ENCODE measurements at regions not wholly inside any gene's neighbourhood (a gene's known extent, or its start where the extent isn't known, plus 50 kb on each side); places are given as distances from the start of the nearest gene placed in this dataset.

GRCh38 chr9:20284601-20285289 is 337.6 kb downstream of the MLLT3 start:
- H3K27ac ChIP-seq = no peak overlapping the region
- WGBS = 63% methylated on average over 3 of the region's 3 CpGs

GRCh38 chr9:20280330-20280729 is 342.0 kb downstream of the MLLT3 start:
- Histone ChIP-seq H3K27ac (no peak overlapping the region), H3K9me3 (no peaks in the 10 kb centered on the region), H3K4me1 (replicated peaks) (no peaks in the 10 kb centered on the region), H3K4me3 (no peak overlapping the region), H3K27me3 (replicated peaks; ENCODE audit: insufficient read depth) (no peaks in the 10 kb centered on the region), H3K36me3 (no peaks in the 10 kb centered on the region)
- TF ChIP-seq CTCF (IDR thresholded peaks at IDR 0.05) (no peak), POLR2A (IDR thresholded peaks at IDR 0.05) (no peak), POLR2AphosphoS5 (IDR thresholded peaks at IDR 0.05) (no peak)
- DNase-seq (ENCODE audit: low spot score) = no peak
- intact Hi-C loops (cut with DNase I) = no loop called here
- WGBS = 100% methylated on average over 3 of the region's 3 CpGs

More at GRCh38 chr9:20284601-20285289, 337.6 kb downstream of the MLLT3 start:
- Histone ChIP-seq H3K9me3 (no peaks in the 10 kb centered on the region), H3K4me1 (replicated peaks) (no peaks in the 10 kb centered on the region), H3K27me3 (replicated peaks; ENCODE audit: insufficient read depth) (no peaks in the 10 kb centered on the region), H3K4me3 (no peak overlapping the region), H3K36me3 (no peaks in the 10 kb centered on the region)
- intact Hi-C loops (cut with DNase I) = no loop called here
- no peak for DNase-seq (ENCODE audit: low spot score)
- TF ChIP-seq POLR2A (IDR thresholded peaks at IDR 0.05) (no peak), CTCF (IDR thresholded peaks at IDR 0.05) (no peak), POLR2AphosphoS5 (IDR thresholded peaks at IDR 0.05) (no peak)

GRCh38 chr9:20276762-20277161 is 345.5 kb downstream of the MLLT3 start:
- WGBS = 95% methylated on average over 2 of the region's 2 CpGs
- no peaks in the 10 kb centered on the region for H3K36me3 ChIP-seq
- no peak for DNase-seq (ENCODE audit: low spot score)

GRCh38 chr9:20271723-20272122 is 350.6 kb downstream of the MLLT3 start:
- TF ChIP-seq CTCF (IDR thresholded peaks at IDR 0.05) (no peak), POLR2AphosphoS5 (IDR thresholded peaks at IDR 0.05) (no peak), POLR2A (IDR thresholded peaks at IDR 0.05) (no peak)
- WGBS = 88% methylated on average over 2 of the region's 2 CpGs
- intact Hi-C loops (cut with DNase I) = no loop called here
- Histone ChIP-seq H3K36me3 (no peaks in the 10 kb centered on the region), H3K27me3 (replicated peaks; ENCODE audit: insufficient read depth) (no peaks in the 10 kb centered on the region), H3K4me3 (no peak overlapping the region), H3K27ac (no peak overlapping the region), H3K4me1 (replicated peaks) (no peaks in the 10 kb centered on the region), H3K9me3 (no peaks in the 10 kb centered on the region)
- no peak for DNase-seq (ENCODE audit: low spot score)

More at GRCh38 chr9:20276762-20277161, 345.5 kb downstream of the MLLT3 start:
- intact Hi-C loops (cut with DNase I) = no loop called here
- Histone ChIP-seq H3K4me1 (replicated peaks) (no peaks in the 10 kb centered on the region), H3K4me3 (no peak overlapping the region), H3K27me3 (replicated peaks; ENCODE audit: insufficient read depth) (no peaks in the 10 kb centered on the region), H3K27ac (no peak overlapping the region), H3K9me3 (no peaks in the 10 kb centered on the region)
- TF ChIP-seq POLR2AphosphoS5 (IDR thresholded peaks at IDR 0.05) = no peak
- no peak for TF ChIP-seq CTCF (IDR thresholded peaks at IDR 0.05)
- TF ChIP-seq POLR2A (IDR thresholded peaks at IDR 0.05) = no peak

GRCh38 chr9:20271096-20271495 is 351.2 kb downstream of the MLLT3 start:
- Histone ChIP-seq H3K4me1 (replicated peaks) (no peaks in the 10 kb centered on the region), H3K36me3 (no peaks in the 10 kb centered on the region), H3K4me3 (no peak overlapping the region), H3K27me3 (replicated peaks; ENCODE audit: insufficient read depth) (no peaks in the 10 kb centered on the region), H3K9me3 (no peaks in the 10 kb centered on the region), H3K27ac (no peak overlapping the region)
- intact Hi-C loops (cut with DNase I) = no loop called here
- 25% methylated on average over 1 of the region's 1 CpG for WGBS
- DNase-seq (ENCODE audit: low spot score) = no peak
- TF ChIP-seq POLR2AphosphoS5 (IDR thresholded peaks at IDR 0.05) = no peak

Measured in prostate gland (tissue), 2 donors.